HG02759 (cell line): ENCODE measurements at regions not wholly inside any gene's neighbourhood (a gene's known extent, or its start where the extent isn't known, plus 50 kb on each side); places are given as distances from the start of the nearest gene placed in this dataset.

ENCODE experiments used
- ATAC-seq: cut with Tn5 transposase; IDR thresholded peaks from one replicate; pipeline ENCODE4 v1.9.1; 2021; ENCODE audit warnings: mild to moderate bottlenecking, moderate library complexity; ENCODE audit not compliant: unreplicated experiment

DNA sequence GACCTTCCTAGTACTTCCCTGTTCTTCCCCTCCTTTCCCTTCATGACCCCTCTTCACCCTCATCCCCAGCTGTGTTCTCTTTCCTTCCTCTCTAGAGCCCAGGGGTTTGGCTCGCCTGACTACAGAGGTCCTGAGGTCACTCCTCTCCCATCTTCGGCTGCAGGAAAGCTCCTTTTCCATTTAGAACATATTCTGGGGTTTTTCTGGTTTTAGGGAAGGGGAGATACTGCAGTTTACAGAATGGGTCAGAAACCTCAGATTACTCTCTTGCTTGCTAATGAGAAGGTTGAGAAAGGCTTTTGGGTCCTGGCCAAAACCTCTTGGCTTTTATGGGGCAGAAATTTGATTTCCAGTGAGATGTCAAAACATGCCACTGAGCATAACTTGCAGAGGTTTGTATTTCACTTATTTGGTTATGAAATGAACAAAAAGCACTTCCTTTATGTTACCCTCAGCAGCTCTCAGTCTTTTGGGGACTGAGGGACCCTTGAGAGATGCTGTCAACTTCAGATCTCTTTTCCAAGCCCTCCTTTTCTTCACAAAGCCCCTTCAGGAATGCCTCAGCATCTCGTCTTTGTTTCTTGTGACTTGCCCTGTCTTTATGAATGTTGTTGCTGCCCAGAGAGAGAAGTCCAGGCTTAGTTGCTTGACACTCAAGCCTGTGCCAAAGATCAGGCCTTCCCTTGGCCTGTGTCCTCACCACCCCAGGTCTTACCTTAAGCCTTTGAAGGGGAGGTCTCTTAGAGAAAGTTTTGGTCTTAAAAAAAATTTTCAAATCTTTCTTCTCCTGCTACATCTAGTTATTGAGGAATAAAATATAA is 121.7 kb upstream of the TPM1 start:
- no peak for ATAC-seq

DNA sequence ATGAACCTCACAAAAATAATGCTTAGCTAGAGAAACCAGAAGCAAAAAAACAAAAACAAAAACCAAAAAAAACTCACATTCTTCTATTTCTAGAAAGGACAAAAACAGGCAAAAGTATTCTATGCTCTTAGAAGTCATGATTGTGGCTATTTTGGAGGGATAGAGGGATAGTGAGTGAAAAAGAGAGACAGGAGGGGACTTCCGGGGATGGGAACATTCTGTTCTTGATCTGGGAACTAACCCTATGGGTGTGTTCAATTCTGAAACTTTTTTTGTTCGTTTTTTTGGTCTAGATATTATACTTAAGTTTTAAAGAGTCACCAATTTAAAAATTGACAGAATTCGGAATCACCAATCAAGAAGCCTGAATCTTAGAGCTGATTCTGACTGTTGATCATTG is 120.0 kb upstream of the TPM1 start:
- no peak for ATAC-seq

DNA sequence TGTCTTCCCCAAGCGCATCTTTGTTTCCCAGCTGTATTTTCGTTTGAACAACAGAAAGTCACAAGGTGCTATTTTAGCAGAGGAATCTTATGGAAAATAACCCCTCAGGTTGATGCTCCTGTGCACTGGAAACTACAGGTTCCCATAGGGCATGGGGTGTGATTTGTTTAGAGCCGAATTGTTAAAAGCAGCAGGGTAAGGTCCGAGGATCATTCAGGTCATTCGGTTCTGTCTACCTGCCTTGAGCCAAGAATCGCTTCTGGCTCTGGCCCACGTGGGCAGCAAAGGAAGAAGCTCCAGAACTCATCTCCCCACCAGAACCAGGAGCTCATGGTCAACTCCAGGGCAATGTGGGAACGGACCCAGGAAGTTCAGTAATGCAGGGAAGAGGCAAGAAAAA is 116.7 kb upstream of the TPM1 start:
- no peak for ATAC-seq

DNA sequence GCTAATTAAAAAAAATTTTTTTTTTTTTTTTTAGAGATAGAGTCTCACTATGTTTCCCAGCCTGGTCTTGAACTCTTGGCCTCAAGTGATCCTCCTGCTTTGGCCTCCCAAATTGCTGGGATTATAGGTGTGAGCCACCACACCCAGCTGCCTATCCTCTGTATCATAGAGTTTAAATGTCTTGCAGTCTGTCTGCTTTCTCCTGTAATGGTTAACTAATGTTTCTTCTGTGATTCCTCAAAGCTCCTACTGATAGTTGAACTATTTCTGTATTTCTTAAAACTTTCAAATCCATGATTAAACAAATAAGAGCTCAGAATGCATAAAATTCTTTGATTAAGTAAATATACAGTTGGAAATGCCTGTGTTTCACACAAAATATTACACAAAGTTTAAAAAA is 115.4 kb upstream of the TPM1 start:
- no peak for ATAC-seq

DNA sequence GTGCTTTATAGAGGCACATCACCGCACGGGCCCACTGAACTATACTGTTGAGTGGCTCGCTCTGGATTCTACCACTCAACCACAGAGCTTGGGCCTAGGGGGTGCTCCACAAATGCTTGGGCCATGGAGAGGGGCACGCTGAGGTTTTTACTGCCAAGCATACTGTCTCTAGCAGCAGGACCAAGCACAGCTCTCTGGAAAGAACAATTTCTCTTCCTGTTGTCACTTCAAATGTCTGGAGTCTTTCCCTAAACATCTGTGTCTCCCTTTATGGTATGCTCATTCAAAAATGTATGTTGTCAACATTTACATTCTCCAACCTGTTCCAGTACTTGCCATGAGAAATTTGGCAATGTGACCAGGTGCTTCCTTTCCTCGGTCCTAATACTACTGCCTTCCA is 114.7 kb upstream of the TPM1 start:
- ATAC-seq = no peak

DNA sequence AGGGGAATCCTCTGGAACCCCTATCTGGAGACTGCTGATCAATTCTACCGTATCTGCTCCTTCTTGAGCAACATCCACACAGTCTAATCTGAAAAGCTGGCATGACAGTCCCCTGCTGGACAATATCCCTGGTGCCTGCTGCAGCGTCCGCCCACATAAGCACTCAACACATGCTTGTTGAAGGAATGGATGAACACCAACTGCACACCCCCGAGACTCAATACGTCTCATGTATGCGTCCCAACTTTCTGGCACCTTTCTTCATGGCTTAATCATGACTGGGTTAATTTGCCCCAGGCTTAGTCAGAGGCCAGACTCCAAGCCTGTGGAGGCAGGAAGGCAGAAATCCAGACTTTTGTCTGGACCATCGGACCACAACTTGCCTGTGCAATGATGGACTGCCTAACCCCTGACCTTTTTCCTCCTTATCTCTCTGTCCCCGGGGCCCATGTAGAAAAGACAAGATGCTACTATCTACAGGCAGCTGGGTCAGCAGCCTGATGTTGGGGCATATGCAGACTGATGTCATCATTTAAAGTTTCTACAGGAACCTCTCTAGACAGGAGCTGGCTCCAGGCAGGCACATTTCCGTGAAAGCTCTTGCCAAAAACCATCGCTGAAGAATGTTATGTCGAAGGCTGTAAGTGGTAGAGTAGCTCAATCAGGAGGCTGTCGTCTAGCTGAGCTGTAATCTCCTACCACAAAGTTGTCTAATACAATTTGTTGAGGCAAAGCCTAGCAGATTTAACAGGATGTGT is 114.1 kb upstream of the TPM1 start:
- no peak for ATAC-seq

DNA sequence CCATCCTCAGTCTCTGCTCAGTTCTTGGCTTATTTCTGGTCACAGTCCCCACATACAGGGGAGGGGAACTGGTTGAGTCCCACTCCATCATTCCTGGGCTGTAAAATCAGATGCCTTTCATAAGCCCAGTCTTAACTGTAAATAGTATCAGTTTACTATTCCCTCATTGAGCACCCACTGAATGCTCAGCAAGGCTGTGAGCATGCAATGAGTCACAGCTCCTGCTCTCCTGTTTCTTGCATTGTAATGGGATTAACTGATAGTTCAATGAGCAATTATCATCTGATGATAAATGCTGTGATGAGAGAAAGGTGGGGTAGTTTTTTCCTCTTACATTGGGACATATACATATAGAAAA is 113.6 kb upstream of the TPM1 start:
- ATAC-seq = no peak

DNA sequence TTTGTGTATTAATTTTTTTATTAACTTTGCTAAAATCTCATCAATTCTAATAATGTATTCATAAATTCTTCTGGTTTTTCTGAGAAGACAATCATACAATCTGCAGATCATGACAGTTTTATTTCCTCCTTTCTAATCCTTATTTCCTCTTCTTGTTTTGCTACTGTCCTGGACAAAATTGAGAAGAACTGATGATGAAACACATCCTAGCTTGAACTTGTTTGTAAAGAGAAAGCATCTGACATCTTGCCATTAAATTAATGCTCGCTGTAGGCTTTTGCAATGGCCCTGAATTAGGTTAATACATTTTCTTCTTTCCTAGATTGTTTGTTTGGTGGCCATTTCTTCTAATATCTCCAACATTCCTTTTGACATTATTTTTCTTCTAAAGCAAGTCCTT is 110.9 kb upstream of the TPM1 start:
- no peak for ATAC-seq

DNA sequence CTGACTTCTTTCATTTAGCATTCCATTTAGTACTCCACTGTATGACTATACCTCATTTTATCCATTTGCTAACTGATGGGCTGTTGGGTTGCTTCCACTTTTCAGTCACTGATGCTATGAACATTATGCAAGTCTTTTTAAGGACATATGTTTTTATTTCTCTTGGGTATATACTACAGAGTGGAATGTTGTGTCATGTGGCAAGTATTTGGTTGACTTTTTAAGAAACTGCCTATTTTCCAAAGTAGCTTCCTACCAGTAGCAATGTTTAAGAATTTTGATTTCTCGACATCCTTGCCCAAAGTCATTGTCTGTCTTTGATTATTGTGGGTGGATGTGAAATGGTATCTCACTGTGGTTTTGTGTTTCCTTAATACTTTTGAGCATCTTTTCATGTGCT is 110.1 kb upstream of the TPM1 start:
- ATAC-seq = no peak

DNA sequence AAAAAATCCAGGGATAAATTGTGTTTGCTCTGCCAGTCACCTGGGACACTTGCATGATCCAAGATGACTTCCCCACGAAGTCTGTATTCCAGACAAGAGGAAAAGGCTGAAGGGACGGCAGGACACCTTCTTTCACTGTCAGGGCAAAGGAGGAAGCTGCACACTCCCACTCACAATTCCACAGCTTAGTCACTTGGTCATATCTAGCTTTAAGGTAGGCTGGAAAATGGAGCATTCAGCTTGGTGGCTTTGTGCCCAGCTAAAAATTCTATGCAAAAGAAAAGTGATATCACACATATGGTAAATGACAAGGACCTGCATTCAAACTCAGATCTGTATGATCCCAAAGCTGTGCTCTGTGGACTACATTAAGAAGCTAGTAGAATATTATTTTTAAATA is 109.2 kb upstream of the TPM1 start:
- ATAC-seq = no peak

DNA sequence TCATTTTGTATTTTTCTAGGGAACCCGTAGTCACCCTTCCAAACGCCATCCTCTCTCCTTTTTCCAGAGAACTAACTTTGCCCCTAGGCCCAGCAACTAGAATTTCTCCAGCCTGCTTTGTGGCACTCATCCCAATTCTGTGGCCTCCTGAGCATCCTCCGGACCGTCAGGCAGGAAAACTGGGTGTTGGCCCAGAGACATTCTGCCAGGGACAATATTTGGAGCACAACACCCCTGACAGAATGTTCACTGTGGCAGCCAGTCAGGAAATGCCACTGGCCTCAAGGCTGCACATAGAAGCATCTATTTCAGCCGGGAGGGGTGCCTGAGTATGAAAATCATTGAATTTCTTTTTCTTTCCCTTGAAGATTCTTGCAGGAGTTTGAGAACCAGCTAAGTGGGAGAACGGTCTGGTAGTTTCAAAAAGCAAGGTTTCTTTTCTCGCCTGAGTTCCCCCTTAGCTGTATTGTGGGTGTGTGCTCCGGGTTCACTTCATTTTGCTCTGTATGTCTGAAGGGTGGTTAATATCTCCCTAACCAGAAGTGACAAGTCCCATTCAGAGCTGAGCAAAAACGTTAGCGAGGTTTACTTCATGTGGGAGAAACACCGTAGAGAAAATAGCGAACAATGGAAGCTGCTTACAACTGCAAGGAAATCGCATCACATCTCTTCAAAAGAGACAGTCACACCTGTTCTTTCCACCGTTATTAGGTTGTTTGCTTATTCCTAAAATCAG is 108.1 kb upstream of the TPM1 start:
- no peak for ATAC-seq

DNA sequence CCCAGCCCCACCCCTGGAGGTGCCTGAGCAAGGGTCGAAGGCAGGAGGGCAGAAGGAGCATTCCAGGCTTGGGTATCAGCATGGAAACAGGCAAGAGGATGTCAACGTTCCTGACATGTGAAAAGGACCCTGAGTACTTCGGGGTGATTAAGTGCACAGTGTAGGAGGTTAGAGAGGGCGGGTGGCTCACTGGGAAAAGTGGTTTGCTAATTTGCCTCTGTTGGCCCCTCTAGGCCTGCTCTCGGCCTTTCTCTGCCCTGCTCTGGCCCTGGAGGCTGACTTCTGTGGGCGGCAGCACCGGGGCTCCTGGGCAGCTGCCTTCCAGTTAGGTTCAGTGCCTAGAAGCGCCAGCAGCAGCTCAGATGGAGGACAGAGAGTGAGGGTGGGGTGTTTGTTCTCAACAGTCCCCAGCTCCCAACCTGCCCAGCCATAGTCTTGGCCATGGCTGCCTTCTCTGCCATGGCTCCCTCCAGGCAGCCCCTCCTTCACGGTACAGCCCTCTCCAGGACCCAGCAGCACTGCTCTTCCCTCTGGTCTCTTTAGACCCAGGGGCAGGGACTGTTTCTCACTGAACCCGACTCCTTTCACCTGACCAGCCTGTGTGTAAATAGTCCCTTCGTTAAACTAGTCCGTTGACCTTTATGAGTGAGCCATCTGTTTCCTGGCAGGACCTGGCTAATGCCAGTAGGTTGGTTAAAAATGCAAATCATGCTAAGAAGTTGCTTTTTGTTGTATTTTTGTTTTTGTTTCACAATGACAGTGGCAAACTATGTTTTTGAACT is 107.1 kb upstream of the TPM1 start:
- no peak for ATAC-seq

DNA sequence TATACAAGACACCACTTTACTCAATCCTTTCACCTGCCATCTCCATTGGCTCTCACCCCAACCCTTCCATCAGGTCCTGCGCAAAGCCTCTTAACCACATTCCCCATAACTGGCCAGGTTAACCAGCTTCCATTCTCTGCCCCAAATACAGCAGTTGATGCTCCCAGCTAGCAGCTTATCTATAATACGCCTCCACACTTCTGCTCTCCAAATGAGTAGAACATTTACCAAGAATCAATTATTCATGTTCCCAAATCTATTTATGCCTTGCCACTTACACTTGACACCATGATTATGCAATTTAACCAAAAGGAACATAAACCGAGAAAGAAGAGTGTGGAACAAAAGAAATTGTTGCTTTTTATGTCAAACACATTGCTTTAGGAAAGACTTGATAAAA is 103.7 kb upstream of the TPM1 start:
- ATAC-seq = no peak

DNA sequence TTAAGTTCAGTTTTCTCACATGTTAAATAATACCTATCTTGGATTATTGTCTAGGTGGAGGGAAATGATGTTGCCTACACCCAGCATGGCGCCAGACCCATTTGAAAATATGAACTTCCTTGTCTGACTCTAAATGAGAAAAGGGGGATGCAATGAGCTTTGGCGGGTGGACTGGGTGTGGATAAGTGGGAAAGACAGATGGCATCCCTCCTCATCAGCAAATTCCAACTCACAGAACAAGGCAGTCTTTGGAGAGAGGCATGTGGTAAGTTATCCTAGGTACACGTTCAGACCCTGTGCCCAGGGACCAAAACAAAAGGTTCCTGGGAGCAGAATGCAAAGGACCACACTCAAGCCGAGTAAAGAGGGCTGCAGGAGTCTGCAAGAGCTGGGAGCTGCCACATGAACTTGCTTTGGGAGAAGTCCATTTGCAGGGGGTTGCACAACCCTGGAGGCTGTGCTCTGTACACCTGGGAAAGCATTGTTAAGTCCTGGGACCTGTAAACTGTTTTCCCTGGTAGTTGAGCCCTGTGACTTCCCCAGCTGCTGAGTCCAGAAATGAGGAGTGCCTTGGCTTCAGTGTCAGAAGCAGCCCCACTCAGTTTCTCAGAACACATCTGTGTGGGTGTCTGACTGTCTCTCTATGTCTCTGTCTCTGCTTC is 102.3 kb upstream of the TPM1 start:
- no peak for ATAC-seq

DNA sequence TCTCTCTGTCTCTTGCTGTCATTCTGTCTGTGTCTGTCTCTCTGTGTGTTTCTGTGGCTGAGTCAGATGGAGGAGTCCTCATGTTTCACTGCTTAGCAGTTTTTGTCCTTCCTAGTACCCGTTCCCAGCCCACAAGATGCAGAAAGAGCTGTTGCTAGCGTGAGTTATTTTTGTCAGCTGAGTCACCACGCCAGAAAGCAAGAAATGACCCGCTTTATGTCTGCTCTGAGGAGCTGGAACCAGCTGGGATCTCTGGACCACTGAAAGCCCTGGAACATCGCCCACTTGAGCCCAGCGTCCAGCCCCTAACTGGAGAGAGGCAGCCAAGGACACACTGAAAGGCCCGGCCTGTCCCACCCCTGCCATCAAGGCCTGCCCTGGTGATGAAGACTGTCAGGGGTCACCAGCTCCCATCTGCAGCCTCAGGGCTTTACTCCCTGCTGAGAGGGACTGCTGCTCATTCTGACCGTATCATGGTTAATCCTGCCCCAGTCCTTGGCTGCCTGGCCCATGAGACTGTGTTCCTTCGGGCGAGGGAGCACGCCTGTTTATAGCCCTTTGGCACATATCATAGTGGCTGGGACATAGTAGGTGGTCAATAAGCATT is 101.7 kb upstream of the TPM1 start:
- ATAC-seq = no peak

DNA sequence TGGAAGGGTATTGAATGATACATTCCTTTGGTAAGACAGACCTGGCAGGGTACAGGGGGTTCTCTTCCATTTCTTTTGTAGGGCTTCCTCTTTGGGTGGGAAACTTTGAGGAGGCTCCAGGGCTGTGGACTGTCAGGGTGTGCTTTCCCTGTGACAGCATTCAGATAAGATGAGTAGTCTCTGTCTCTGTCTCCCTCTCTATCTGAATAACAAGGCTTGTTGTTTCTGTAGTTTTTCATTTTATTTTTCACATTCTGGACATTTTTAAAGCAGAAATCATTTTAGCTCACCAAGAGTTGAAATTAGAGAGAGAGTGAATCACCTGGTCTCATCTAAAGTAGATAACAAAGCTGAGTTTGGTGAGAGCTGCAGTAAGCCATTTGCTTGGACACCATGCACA is 100.8 kb upstream of the TPM1 start:
- no peak for ATAC-seq

DNA sequence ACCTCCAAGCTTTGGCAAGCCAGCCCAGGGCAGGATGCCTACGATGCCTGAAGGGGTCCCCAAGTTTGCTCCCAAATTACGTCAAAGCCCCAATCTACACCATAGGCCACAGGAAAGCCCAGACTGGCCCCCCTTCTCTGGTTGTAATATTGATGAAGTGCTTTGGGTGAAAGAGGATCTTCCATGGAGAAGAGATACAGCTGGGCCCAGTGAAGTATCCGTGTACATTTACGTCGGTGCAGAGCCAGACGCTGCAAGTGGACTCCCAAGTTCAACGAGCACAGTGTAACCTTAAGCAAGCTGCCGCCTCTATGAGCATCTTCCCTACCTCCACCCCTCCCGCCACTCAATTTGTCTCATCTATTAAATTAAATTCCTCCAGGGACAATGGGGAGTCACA is 100.1 kb upstream of the TPM1 start:
- no peak for ATAC-seq

DNA sequence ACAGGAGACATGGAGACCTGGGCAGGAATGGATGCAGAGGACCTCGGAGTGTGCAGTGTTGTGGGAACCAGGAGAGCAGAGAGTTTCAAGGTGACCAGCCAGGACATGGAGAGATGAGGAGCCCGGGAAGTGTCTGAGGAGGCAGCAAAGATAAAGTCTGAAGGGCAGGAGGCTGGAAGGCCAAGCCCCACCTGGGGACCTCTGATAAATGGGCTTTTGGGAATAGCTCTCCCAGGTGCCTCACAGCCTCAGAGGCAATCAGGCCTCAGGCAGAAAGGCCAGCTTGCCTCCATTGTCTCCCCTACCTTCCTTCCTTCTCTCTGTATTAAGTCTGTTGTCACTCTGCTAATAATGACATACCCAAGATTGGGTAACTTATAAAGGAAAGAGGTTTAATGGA is 97.5 kb upstream of the TPM1 start:
- no peak for ATAC-seq

DNA sequence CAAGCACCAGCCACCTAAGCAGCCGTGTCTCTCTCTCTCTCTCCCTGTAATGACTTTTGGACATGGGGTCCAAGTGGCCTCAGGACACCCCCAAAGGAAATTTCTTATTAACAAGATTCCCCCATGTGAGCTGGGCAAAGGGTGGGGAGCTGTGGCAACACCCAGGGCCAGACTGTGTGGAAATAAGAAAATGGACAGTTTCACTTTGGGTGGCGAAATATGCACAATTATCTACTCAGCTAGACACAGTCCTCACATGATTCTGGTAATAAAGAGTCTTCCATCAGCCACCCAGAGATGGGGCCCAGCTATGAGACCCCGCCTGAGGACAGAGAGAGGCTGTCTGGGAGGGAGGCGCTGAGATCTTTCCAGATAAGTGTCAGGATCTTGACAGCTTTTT is 96.8 kb upstream of the TPM1 start:
- no peak for ATAC-seq

DNA sequence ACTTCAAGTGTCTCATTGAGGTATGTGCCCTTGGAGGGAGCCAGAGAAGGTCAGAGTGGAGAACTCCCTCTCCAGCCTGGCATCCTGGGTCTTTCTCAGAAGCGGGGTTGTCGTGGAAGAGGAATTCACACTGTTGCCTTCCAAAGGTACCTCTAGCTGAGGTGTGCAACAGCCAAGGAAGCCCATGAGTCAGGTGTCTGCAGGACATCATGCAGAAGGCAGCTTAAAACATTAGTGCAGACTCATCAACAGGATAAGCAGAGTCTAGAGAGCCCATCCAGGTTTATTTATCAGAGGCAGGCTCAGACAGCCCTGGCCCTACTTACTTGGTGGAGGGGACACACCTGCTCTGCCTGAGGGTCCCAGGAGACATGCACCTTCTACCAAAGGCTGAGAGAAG is 95.6 kb upstream of the TPM1 start:
- ATAC-seq = no peak
